Skeletal muscle satellite cell (primary cell): ENCODE measurements at regions not wholly inside any gene's neighbourhood (a gene's known extent, or its start where the extent isn't known, plus 50 kb on each side); places are given as distances from the start of the nearest gene placed in this dataset.

ENCODE experiments used
- H3K27me3 ChIP-seq: 2 replicates; pipeline ENCODE4 v1.7.0; 2013; ENCODE audit warnings: low read length; ENCODE audit not compliant: control insufficient read depth, insufficient read depth
- H3K36me3 ChIP-seq: 2 replicates; pipeline ENCODE4 v1.7.0; 2013; ENCODE audit warnings: mild to moderate bottlenecking, control low read depth, low read length; ENCODE audit not compliant: insufficient read depth
- H3K4me1 ChIP-seq: 2 replicates; pipeline ENCODE4 v1.7.0; 2013; ENCODE audit warnings: low read length; ENCODE audit not compliant: control insufficient read depth, insufficient read depth
- H3K4me2 ChIP-seq: 2 replicates; pipeline ENCODE4 v1.7.0; 2013; ENCODE audit warnings: mild to moderate bottlenecking, low read length
- H3K4me3 ChIP-seq: 2 replicates; pipeline ENCODE4 v1.7.0; 2013; ENCODE audit warnings: low read length
- H3K9ac ChIP-seq: 2 replicates; pipeline ENCODE4 v1.7.0; 2013; ENCODE audit warnings: mild to moderate bottlenecking, low read depth, low read length, moderate library complexity
- H3K9me3 ChIP-seq: replicated peaks from 2 replicates; pipeline ENCODE4 v1.7.0; 2013; ENCODE audit warnings: mild to moderate bottlenecking, control low read depth, low read length

DNA sequence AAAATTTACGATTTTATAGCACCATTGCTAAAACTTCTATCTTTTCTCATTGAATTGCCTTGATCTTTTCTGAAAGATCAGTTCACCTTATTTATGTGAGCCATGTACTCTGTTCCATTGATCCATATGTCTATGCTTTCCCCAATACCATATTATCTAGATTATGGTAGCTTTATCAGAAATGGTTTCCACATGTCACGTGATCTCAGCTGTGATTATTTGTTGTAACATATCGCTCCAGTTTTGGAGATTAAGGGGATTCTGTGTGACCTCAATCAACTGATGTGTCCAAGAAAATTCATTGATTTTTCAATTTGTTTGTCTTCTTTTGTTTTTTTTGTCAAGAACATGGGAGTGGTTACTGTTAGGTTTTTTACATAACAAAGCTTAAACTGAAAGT, 1114.5 kb upstream of the ATXN8OS start:
- no peak overlapping the region for H3K9ac ChIP-seq
- no peaks in the 10 kb centered on the region for H3K9me3 ChIP-seq
- no peak overlapping the region for H3K4me2 ChIP-seq
- no peaks in the 10 kb centered on the region for H3K27me3 ChIP-seq
- no peaks in the 10 kb centered on the region for H3K4me1 ChIP-seq
- H3K36me3 ChIP-seq: no peaks in the 10 kb centered on the region
- no peak overlapping the region for H3K4me3 ChIP-seq

DNA sequence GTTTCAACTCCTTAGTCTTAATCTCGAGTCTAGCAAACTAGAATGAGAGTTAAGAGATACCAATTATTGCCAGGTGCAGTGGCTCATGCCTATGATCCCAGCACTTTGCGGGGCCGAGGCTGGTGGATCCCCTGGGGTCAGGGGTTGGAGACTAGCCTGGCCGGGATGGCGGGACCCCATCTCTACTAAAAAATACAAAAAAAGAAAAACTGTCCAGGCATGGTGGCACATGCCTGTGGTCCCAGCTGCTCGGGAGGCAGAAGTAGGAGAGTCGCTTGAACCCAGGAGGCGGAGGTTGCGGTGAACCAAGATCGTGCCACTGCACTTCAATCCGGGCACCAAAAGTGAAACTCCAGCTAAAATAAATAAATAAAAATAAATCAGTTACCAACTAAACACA, 1119.5 kb upstream of the ATXN8OS start:
- Histone ChIP-seq H3K9ac (no peak overlapping the region), H3K36me3 (no peaks in the 10 kb centered on the region), H3K4me3 (no peak overlapping the region), H3K27me3 (no peaks in the 10 kb centered on the region), H3K9me3 (no peaks in the 10 kb centered on the region), H3K4me1 (no peaks in the 10 kb centered on the region), H3K4me2 (no peak overlapping the region)

DNA sequence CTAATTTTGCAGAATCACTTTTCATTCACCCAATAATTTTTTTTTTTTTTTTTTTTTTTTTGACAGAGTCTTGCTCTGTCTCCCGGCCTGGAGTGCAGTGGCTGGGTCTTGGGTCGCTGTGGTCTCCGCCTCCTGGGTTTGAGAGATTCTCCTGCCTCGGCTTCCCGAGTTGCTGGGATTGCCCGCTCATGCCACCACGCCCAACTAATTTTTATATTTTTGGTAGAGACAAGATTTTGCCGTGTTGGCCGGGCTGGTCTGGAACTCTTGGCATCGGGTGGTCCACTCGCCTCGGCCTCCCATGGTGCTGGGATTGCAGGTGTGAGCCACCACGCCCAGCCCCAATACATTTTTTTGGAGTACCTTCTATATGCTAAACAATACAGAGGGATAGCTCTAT, 1120.0 kb upstream of the ATXN8OS start:
- H3K9me3 ChIP-seq: no peaks in the 10 kb centered on the region
- H3K9ac ChIP-seq: no peak overlapping the region
- no peaks in the 10 kb centered on the region for H3K4me1 ChIP-seq
- no peak overlapping the region for H3K4me3 ChIP-seq
- no peaks in the 10 kb centered on the region for H3K36me3 ChIP-seq
- H3K27me3 ChIP-seq: no peaks in the 10 kb centered on the region
- no peak overlapping the region for H3K4me2 ChIP-seq

DNA sequence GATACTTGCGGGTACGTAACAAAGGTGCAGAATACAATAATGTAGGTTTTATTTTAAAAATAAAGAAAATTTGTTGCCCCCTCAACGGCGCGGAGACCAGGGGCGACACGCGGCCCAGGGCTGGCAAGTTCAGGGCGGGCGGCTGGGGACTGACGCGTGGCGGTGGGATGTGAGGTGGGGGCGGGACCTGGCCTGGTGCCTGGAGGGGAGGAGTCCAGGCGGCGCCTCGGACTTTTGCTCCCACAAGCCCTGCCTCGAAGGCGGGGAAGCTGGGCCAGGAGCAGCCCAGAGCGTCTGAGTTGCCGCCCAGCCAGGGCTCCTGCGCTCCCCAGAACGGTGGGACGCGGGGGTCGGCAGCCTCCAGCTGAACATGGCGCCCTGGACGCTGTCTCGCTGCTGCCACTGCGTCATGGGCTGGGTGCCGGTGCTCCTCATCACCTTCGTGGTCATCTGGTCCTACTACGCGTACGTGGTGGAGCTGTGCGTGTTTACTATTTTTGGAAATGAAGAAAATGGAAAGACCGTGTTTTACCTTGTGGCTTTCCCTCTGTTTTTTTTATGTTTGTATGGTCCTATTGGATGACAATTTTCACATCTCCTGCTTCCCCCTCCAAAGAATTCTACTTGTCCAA, 1122.8 kb upstream of the ATXN8OS start:
- Histone ChIP-seq H3K4me2 (no peak overlapping the region), H3K9ac (no peak overlapping the region), H3K4me3 (no peak overlapping the region), H3K4me1 (no peaks in the 10 kb centered on the region), H3K9me3 (no peaks in the 10 kb centered on the region), H3K36me3 (no peaks in the 10 kb centered on the region), H3K27me3 (no peaks in the 10 kb centered on the region)

DNA sequence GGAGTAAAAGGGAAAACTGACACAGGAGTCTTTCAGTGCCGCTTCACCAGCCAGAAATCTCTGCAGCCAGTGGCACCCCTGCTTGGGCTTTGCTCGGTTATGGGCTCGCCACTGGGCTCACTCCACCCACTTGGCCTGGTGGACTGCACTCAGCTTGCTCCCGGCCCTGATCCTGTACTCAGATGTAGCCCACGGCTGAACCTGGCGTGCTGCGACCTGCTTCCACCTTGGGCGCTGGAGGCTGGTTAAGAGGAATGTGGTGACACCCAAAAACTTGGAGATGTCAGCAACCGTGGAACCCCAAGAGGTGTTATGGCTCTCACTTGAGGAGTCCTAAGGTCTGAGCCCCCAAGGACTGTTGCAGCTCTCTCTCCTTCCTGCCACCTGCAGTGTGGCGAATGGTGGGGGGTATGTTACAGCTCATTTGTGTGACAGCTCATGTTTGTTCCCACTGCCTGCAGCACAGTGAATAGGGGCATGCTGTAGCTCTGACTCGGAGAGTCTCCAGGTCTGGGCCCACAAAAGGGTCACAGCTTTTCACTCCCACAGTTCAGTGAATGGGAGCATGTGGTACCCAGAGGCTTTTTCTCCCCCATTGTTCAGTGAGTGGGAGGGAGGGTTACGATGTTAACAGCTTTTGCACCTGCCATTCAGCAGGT, 1124.5 kb upstream of the ATXN8OS start:
- Histone ChIP-seq H3K27me3 (no peaks in the 10 kb centered on the region), H3K4me2 (no peak overlapping the region), H3K9me3 (no peaks in the 10 kb centered on the region), H3K36me3 (no peaks in the 10 kb centered on the region), H3K4me1 (no peaks in the 10 kb centered on the region), H3K9ac (no peak overlapping the region), H3K4me3 (no peak overlapping the region)

DNA sequence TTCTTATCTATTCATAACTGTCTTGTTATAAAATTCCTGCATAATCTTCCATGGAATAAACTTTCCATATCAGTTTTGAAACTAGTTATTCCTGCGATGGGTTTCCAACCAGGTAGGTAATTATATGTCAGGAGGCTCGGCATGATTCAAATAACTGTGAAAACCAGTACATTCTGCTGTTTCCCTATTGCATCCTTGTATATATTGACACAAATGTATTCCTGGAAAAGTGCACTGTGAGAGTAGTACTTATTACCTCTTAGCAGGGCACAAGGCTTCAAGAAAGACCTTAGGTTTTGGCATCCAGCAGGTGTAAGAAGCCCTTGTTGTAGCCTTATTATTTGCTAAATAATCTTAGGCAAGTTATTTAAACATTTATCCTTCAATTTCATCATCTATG, 1131.3 kb upstream of the ATXN8OS start:
- Histone ChIP-seq H3K9ac (no peak overlapping the region), H3K4me3 (no peak overlapping the region), H3K4me1 (no peaks in the 10 kb centered on the region), H3K4me2 (no peak overlapping the region), H3K9me3 (no peaks in the 10 kb centered on the region), H3K36me3 (no peaks in the 10 kb centered on the region), H3K27me3 (no peaks in the 10 kb centered on the region)

DNA sequence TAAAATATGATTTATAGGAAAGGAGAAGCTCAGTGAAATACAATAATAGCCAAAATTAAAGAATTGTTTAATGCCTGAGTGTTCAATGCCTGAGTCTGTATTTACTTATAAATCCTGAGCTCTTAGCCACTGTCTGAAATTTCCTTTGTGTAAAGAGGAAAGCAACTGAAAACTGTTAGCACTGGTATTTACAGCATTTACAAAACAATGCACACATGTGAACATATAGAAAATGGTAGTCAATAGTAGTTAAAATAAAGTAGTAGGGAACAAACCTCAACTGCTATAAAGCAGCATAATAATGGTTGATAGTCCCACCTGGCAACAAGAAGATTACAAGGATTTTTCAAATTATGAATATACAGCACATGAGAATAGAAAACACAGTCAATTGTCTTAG, 1137.1 kb upstream of the ATXN8OS start:
- H3K36me3 ChIP-seq: no peaks in the 10 kb centered on the region
- H3K4me3 ChIP-seq: no peak overlapping the region
- H3K9ac ChIP-seq: no peak overlapping the region
- H3K9me3 ChIP-seq: no peaks in the 10 kb centered on the region
- H3K4me1 ChIP-seq: no peaks in the 10 kb centered on the region
- H3K27me3 ChIP-seq: no peaks in the 10 kb centered on the region
- no peak overlapping the region for H3K4me2 ChIP-seq

DNA sequence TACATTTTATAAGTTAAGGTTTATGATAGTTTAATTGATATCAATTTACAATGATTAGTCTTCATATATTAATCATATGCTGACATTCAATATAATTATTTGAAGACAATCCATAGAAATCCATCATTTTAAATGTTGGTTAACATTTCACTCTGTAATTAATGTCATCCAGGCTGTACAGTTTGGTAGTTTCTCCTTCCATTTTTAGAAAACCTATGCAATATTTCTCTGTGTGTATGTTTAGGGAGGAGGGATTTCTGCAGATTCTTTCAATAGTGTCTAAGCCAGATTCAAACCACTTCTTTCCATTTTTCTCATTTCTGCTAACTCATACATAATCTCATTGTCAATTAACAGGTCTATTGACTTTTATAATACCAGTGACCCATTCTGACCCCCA, 1159.0 kb upstream of the ATXN8OS start:
- Histone ChIP-seq H3K9ac (no peak overlapping the region), H3K9me3 (no peaks in the 10 kb centered on the region), H3K4me3 (no peak overlapping the region), H3K4me1 (no peaks in the 10 kb centered on the region), H3K36me3 (no peaks in the 10 kb centered on the region), H3K4me2 (no peak overlapping the region), H3K27me3 (no peaks in the 10 kb centered on the region)

DNA sequence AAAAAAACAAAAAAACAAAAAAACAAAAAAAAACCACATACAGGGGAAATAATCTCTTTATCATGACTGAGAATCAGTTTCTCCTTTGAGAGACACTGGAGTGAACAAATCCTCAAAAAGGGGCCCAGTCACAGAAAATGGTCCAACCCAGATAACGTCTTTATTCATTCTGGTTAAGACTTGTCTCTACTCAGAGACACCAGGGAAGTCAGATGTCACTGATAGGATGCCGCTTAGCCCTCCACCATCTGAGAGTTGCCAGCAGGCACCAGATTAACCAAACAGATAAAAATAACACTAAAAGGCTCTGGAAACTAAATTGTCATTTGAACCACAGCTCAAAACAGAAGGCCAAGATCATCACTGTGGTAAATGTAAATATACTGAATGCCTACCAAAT, 1163.4 kb upstream of the ATXN8OS start:
- no peak overlapping the region for H3K4me2 ChIP-seq
- no peaks in the 10 kb centered on the region for H3K9me3 ChIP-seq
- H3K4me3 ChIP-seq: no peak overlapping the region
- H3K9ac ChIP-seq: no peak overlapping the region
- H3K36me3 ChIP-seq: no peaks in the 10 kb centered on the region
- no peaks in the 10 kb centered on the region for H3K27me3 ChIP-seq
- no peaks in the 10 kb centered on the region for H3K4me1 ChIP-seq

DNA sequence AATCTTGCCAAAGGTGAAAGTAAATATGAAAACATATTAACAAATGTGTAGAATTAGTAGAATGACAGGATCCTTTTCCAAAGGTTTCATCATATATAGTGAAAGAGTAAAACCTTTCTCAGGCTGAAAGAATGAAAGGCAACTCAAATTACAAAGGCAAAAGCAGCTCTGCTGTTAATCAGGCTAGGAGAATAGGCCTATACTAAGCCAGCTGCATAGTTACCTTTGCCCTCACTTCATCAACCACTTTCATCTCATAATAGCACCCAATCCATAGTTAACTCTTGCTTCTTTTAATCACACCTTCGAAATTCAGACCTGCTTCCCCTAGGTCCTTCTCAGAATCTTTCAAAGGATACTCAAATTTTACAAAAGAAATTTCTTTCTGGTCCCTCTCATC, 1167.6 kb upstream of the ATXN8OS start:
- no peak overlapping the region for H3K9ac ChIP-seq
- no peaks in the 10 kb centered on the region for H3K27me3 ChIP-seq
- no peak overlapping the region for H3K4me2 ChIP-seq
- H3K36me3 ChIP-seq: no peaks in the 10 kb centered on the region
- no peaks in the 10 kb centered on the region for H3K9me3 ChIP-seq
- H3K4me3 ChIP-seq: no peak overlapping the region
- no peaks in the 10 kb centered on the region for H3K4me1 ChIP-seq

DNA sequence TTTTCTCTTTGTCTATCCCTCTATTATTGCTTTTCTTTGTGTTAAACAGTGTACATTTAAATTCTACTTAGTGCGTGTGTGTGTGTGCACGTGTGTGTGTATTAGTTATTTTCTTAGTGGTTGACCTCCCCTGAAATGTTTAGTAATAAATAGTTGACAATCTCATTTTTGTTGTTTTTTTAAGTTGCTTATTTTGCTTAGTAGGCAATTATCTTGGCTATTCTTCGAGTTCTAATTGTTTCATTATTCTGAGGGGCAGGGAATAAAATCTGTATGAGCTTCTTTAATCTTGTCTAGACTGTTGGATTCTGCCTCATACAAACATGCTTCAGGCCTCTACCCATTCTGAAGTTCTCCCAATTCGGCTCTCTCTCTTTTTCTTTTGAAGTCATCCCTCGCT, 1169.0 kb upstream of the ATXN8OS start:
- no peaks in the 10 kb centered on the region for H3K27me3 ChIP-seq
- H3K9me3 ChIP-seq: no peaks in the 10 kb centered on the region
- no peak overlapping the region for H3K9ac ChIP-seq
- H3K4me2 ChIP-seq: no peak overlapping the region
- no peaks in the 10 kb centered on the region for H3K4me1 ChIP-seq
- H3K4me3 ChIP-seq: no peak overlapping the region
- H3K36me3 ChIP-seq: no peaks in the 10 kb centered on the region

DNA sequence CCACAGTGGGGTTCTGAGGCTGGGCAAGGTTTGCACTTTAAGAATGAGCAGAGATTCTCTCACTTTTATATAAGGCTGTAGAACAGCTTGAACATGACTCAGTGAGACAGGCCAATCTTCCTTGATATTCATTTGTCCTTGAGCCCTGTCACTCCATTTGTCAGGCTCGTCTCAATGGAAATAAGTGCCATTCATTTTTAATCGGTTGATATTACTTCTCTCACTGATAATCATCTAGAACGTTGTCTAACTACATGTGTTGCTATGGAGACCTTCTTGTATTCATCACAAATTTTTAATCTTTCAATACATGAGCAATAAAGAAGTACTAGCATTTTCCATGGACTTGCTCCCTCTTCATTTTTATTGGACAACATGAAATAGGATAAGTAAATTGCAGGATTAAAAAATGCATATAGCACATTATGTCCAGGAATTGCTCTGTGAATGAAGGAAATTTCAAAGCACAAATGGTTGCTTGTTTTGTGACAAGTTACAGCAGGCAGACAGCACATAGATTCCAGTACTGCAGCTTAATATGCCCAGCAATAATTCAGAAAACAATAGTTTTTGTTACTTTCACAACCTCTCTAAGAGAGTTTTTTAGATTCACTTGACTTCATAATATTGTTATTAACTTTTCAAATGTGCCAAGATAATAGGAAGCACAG, 1178.4 kb upstream of the ATXN8OS start:
- no peaks in the 10 kb centered on the region for H3K9me3 ChIP-seq
- no peak overlapping the region for H3K4me3 ChIP-seq
- no peak overlapping the region for H3K9ac ChIP-seq
- no peaks in the 10 kb centered on the region for H3K4me1 ChIP-seq
- no peaks in the 10 kb centered on the region for H3K27me3 ChIP-seq
- H3K36me3 ChIP-seq: no peaks in the 10 kb centered on the region
- no peak overlapping the region for H3K4me2 ChIP-seq
